SK-N-MC (cell line): ENCODE measurements at regions not wholly inside any gene's neighbourhood (a gene's known extent, or its start where the extent isn't known, plus 50 kb on each side); places are given as distances from the start of the nearest gene placed in this dataset.

Experiments used
- EZH2 ChIP-seq: fragments of 200-600 bp; sonication (generic); IDR thresholded peaks from one replicate; pipeline ENCODE4 v1.6.1; 2017; ENCODE audit warnings: antibody characterized with exemption
- POLR2AphosphoS5 ChIP-seq: IDR thresholded peaks from 2 replicates; pipeline ENCODE4 v1.6.1; 2012; ENCODE audit warnings: mild to moderate bottlenecking, low read depth, low read length, borderline replicate concordance

DNA sequence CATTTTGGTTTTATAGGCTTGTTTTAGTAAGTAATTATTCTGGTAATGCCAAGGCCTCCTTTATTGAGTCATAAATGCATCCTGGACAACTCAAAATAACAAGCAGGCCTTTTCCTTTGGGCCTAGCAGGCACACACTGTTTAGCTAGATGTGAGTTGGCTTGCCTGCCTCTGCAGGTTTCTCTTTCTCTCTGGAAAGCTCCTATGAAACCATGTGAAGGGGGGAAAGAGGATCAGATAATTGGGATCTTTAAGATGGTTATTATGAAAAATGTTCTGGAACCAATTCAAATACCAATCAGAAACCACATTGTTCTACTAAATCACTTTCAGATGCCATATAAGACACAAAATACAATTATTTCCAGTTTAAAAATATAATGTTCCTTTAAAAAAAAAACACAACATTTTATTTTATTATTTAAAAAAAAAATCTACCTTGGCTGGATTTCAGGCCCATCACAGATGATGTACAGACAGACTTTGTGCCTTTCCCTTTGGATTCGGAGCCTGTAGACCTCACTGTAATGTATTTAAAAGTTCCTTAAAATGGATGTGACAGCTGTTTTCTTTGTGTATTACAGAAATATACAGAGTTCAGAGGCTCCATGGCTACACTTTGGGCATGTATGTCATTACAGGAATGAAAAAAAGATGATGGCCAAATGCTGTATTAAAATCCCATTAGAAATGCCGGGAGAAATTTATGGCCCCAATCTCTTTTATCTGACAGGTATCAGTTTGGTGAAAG, 80.2 kb downstream of the NTMT2 start:
- TF ChIP-seq EZH2 (no peak), POLR2AphosphoS5 (no peak)
